ENCODE measurements at regions not wholly inside any gene's neighbourhood (a gene's known extent, or its start where the extent isn't known, plus 50 kb on each side); places are given as distances from the start of the nearest gene placed in this dataset.

DNA sequence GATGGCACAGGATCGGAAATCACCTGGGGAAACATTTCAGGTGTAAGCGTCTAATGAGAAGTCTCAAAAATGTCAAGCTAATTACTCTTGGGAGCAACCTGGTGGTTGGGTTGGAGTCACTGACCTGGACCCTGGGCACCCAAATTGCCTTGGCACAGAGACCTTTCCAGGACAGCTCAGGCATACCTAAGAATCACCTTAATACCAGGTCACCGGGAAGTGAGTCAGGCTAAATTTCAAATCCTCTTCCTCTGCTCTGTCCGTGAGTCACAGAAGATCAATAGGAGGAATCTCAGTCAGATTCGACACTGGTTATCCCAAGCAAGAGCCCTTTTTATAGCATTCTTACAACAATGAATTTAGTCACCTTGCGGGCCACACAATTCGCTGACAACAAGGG, 179.6 kb upstream of the CAMK1G start:
- DNase-seq (ENCODE audit: low spot score), result no peak

DNA sequence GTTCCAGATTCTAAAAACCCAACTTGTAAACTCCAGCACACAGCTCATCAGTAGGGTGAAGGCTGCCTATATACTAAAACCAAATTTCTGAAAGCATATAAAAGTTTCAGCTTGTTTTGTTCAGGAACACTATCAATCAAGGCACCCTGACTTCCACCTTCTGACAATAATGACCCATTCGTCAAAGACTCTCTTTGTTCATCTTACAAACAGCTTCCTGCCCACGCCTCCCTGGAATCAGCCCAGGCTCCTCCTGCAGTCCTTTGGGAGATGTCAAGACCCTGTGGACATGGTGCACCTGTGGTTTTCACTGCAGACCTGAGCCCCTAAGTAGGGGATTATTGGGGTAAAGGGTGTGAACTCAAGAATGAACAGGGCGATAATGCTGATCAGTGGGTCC, 178.9 kb upstream of the CAMK1G start:
- DNase-seq (ENCODE audit: low spot score), result no peak

DNA sequence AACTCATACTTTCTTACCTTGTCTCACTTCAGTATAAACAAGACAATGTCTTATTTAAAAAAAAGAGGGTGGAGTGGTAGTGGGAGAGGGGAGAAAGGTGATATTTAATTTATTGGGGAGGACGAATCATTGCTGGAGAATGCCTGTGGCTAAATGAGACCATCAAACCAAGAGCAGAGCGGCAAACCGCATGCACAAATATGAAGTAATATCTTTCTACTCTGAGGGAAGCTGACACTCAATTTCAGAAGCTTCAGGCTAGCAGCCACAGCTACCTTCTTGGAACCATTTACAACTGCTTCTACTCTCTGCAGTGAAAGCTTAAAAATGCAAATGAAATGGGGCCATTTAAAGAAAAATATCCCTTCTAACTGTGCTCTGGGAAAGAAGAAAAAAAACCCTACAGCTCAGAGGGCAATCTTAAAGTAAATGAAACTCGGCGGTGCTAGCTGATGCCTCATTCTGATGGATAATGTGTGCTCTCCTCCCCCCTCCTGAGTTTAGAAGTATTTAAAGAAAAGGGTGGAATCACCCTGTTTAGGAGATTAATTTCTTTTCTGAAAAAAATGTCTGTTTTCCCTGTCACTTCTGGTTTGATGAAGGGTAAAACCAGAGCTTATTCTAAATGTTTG, 178.2 kb upstream of the CAMK1G start:
- DNase-seq (ENCODE audit: low spot score), result no peak

DNA sequence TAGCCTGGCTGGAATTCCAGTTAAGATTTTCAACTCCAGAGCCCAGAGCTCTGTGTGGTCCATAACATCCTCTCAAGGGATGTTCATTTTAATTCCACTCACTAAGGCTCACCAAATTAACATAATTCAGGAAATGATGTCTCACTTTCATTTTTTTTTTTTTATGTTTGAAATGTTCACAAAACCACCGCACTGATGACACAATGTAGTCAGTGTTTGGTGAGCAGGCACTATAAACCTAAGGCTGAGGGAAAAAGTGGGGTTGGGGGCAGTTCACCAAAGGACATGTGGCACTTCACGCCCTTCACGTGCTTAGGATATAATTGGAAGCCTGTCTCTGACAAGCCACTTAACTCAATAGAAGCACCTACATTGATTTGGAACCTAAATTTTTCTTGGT, 177.3 kb upstream of the CAMK1G start:
- no peak for DNase-seq (ENCODE audit: low spot score)

DNA sequence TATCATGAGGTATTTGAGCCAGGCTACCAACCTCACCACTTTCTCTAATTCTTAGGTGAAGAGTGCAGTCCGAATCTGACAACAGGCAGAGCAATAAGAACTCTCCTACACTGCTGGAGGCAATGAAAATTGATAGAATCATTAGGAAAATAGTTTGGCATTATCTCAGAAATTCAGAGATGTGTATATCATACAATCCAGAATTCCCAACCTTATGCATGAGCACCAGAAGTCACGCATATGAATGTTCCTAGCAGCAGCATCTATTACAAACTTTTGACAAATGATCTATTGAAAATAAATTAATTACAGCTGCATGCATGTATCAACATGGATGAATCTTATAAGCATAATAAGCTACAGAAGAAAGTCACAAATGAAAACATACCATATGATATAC, 176.9 kb upstream of the CAMK1G start:
- no peak for DNase-seq (ENCODE audit: low spot score)

DNA sequence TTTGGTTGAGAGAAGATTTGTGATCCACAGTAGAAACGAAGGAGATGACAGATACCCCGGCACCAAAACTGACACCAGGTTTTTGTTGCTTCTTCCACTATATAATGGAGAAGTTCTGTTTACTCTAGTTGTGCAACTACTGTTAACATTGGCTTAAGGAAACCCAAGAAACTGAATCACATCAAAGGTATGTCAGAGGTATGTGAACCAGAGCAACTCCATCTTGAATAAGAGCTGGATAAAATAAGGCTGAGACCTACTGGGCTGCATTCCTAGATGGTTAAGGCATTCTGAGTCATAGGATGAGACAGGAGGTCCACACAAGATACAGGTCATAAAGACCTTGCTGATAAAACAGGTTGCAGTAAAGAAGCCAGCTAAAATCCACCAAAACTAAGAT, 173.7 kb upstream of the CAMK1G start:
- DNase-seq (ENCODE audit: low spot score), result no peak

DNA sequence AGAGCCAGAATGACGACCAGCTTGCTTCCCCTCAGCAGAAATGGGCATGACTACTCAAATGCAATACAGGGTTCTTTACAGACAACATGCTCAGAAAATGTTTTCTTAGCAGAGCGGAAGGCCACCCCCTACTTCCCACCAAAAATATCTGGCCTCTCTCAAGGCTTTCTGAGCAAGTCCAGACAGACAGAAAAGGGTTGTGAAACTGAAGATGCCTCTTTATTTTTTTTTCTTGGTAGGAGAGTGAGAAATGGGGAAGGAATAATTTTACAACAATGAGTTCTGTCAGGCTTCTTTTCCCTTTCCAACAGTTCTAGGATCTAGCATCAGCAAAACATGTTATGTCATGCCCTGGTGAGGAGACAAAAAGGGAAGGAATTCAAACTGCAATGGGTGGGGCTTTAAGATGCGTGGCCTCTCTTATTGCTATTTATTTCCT, 172.0 kb upstream of the CAMK1G start:
- DNase-seq (ENCODE audit: low spot score), result no peak

DNA sequence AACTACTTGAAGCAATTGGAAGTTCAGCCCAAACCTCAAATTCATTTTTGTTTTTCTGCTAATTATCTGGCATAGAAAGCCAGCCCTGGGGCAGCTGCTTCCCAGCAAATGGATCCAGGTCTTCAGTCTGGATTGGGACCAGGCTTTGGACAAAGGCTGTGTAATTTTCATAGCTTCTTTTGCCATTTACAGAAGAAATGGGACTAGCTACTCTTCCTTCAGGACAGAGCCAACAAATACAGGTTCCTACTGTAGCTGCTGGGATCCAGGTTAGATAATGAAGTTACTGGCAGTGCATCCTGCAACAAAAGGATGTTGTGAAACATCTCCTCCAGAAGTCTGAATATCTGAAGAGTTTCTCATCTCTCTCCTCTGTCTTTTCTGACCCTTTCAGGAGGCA, 171.5 kb upstream of the CAMK1G start:
- DNase-seq (ENCODE audit: low spot score), result peak; percentile 36

DNA sequence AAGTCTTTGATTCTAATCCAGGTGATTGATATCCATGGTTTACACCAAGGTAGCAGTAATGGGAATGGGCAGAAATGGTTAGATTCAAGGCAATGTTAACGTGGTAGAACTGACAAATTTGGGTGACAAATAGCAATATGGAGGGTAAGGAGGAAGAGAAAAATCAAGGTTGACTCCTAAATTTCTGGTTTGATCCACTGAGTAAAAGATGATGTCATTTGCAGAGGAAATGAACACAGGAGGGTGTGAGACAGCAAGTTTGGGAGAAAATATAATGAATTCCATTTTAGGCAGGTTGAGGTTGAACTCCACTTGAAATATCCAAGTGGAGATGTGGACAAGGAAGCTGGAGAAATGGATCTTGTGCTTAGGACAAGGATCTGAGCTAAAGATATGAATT, 170.9 kb upstream of the CAMK1G start:
- DNase-seq (ENCODE audit: low spot score), result no peak

DNA sequence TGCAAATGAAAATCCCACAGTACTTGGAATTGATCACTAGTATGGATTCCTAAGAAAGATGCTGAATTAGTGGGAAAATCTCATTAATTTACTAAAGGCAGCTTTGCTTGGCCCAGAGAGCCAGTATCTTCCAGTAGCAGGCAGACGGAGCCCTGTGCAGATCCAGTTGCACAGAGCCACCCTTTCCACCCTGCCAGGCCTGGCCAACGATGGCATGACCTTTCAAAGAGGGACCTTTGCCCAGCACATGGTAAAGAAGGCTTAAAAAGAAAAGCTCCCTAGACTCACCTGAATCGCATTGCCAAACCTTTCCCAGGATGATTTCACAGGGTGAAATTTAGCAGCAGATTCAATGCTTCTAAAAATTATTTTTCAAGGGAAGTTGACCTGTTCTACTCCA, 170.5 kb upstream of the CAMK1G start:
- no peak for DNase-seq (ENCODE audit: low spot score)

DNA sequence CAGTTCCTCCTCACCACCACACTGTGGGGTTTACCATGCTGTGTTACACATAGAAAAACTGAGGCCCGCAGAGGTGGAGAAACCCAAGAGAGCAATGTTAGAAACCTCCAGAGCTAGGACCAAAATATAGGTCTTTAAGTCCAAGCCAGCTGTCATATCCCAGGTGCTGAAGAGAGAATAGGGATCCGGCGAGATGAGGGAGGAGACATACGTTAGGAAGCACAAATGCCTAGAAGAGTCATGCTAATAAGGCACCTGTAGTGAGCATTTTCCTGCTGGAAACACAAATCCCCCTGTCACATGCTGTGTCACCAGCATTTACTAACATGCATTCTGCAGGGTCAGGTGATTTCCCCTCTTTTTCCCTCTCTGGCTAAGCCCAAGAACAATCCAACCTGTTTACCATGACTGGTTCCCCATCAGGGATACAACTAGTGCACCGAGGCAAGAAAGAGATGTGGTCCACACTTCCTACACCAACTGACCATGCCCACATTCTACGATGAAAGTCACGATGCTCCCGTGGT, 168.6 kb upstream of the CAMK1G start:
- DNase-seq (ENCODE audit: low spot score), result no peak

DNA sequence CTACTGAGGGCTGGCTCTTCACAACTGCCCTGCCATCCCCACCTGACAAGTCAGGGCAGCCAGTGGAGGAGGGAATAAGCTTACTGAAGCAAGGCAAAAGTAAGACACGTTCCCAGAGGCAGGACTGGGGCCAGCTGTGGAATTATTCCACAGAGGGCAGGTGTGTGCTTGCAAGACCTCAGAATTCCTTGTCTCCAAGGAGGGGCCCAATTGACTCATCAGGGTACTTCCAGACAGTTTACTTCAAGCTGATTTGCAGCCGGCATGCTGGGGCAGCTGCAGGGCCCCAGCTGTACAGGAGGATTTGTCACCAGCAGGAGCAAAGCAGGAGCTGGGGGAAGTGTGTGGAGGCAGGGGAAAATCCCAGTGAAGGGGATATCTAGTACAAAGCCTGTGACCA, 167.5 kb upstream of the CAMK1G start:
- no peak for DNase-seq (ENCODE audit: low spot score)

DNA sequence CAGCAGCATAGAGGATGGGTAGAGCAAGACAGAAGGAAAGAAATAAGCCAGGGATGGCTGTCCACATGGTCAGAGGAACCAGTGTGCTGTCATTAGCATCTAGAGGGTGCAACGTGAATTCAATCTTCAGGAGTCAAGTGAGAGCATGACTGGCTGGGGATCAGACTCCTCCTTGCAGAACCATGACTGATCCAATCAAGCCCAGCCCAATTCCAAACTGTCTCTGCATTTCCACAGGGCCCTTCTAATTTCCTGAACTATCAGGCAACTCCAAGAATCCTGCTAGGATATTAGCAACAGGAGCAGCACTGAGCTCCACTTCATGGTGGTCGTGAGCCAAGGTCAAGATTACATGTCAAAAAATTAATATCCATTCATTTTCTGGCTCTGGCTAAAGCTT, 166.8 kb upstream of the CAMK1G start:
- no peak for DNase-seq (ENCODE audit: low spot score)

DNA sequence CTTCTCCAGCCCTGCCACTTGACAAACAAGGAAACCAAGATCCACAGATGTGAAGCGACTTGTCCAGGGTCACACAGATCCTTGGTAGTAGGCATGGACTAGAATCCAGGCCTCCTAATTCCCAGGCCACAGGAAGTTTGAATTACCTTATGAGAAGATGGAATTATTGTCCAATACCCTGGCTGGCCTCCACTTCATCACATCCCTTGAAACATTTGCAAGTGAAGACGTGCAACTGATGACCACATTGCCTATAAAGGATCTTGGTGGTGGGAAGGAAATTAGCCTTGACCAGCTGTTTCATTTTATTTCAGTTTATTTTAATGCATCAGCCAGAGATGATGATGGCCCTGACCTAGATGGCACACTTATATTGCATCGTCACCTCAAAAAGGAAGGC, 165.8 kb upstream of the CAMK1G start:
- no peak for DNase-seq (ENCODE audit: low spot score)

DNA sequence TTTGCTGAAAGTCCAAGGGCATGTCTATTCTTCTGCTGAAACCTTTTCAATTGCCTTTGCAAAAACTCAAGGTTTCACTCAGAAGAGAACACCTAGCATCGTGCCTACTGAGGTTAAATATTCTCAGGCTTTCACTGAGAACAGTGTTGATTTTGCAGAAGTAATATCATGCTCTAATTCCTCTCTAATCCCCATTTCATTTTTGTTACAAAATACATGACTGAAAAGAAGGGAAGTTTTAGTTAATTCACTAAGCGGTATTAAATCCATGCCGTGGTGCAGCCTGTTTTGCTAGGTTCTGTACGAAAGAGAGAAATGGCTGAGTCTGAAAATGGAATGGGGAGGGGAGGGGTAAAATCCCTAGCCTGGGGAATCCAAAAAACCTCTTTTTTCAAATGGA, 163.2 kb upstream of the CAMK1G start:
- DNase-seq (ENCODE audit: low spot score), result no peak

DNA sequence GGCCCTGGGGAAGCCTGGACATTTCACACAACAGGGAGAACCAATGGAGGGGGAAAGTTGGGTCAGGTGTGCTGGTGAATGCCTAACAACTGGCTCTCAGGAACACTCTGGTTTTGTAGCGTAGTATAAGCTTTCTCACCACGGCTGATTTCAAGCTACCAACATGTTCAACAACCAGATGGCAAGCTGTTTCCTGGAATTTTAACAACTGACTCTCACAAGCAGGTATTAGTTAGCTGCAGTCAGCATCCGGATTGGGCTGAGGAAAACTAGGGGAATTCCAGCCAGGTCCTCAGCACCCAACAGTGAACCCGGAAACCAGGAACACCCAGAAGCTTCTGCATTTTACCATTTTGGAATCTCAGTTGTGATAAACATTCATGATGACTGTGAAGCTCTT, 162.3 kb upstream of the CAMK1G start:
- DNase-seq (ENCODE audit: low spot score), result peak; percentile 72

DNA sequence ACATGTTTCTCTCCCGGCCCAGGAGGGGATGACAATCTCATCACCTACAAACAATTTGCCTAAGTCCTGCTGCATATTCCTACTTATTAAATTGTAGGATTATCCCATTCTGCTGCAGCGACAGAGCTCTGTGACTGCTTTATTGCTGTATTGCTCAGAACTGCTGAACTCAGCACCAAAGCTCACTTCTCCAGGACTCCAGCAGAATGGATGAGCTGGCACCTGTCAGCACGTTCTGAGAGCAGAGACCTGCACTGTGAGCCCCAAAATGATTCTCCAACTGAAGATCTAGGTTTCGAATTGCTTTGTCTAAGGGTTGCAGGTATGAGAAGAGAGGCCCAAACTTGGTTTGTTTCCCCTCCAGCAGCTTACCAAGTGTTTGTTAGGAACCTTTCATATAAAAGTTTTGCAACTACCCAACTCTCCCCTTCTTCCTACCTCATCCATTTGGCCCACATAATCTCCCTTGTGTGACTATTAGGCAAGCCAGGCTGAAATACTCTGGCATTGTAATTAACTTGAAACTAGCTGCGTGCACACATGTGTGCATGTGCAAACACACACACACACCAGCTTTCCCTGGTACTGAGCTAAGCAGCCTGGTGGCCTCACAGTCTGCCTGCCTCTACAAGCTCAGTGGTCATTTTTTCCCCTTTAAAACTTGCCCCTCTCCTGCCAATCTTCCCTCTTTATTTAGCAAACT, 161.4 kb upstream of the CAMK1G start:
- no peak for DNase-seq (ENCODE audit: low spot score)

DNA sequence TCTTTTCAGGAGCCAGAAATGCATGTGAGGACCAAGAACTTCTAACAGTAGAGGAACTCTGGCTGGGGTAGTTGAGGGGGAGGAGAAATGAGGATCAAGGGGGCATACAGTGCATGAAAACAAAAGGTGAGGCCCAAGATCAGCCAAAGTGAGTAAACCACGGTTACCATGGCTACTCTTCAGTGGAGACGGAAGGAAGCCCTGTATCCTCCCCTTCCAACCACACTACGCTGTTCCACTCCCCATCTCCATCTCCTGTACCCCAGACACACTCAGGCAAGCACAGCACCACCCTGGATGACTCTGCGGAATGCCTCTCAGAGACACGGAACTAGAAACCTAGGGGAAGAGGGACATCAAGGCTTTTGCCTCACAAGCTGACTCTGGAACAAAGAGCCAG, 157.6 kb upstream of the CAMK1G start:
- DNase-seq (ENCODE audit: low spot score), result no peak

DNA sequence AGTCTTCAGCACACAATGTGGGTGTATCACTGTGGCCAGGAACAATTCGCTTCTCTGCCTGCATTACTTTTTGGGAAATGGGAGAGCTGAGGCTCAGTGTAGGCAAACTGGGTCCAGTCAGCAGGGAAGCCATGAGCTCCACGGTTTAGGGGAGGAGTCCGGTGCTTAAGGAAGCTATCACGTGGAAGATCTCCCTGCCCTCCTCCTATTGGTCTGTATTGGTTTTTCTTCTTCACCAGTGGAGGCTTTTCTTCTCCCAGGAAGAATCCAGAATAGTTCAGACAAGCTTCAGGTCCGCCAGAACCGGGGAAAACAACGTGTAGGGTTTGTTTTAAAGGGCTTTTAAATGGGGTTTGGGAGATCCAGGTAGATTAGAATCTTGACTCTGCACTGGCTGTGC, 156.2 kb upstream of the CAMK1G start:
- no peak for DNase-seq (ENCODE audit: low spot score)

DNA sequence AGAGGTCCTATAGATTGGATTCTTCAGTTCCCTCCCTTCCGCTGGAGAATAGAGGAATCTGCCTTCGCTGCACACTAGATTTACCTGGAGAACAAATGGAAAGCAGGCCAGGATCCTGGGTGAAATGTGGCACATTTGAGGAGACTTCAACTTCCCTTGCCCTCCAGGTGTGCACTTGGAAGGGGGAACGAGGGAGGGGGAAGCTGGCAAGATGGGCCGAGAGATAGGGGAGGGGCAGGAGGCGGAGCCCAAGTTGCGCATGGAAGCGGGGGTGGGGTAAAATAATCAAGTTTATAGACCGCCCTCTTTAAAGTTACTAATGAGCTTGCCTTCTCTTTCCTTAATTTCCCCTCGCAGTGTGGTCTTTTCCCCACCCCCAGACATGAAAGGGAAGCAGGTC, 155.7 kb upstream of the CAMK1G start:
- no peak for DNase-seq (ENCODE audit: low spot score)

DNA sequence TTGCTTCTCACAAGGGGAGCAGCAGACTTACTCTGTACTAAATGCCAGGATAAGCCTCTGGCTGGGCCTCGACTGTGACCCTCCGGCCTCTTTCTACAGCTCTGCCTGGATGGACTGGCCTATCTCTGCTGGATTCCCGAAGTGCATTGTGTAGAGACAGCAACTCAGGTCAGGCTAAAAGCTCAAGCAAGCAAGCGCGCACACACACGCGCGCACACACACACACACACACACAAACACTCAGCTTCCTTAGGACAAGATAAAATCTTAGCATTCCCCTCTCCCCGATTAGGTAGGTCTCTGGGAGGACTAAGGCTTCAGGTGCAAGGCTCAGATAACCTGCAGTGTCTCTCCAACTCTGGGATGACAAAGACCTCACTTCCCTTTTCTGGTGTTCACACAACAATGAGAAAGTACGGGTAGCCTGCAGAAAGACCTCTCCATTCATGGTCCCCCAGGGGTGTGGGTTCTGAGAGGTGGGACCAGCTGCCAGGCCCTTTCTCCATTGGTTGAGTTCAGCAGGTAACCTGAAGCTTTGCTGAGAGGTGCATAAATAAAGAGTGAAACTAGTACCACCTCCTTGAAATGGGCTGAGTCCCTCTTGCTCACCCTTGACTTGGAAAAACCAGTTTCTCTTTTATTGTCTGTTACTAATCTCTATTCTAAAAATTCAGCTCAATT, 155.1 kb upstream of the CAMK1G start:
- no peak for DNase-seq (ENCODE audit: low spot score)

DNA sequence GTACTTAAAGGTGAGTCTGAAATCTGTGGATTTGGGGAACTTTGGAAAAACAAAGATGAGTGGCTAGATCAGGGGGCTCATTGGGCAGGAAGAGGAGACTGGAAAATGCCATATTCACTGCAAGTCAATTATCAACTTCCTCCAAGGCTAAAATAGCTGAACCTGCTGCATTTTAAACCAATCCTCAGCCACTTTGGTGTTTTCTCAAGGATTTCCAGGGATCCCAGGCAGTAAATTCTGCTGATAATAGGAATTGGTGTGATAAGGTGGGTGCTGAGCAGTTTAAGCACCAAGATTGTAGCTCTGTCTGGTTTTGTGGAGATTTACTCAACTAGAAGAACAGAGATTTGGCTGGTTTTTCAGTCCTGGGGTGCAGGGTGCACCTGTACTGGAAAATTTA, 153.9 kb upstream of the CAMK1G start:
- DNase-seq (ENCODE audit: low spot score), result peak; percentile 6

DNA sequence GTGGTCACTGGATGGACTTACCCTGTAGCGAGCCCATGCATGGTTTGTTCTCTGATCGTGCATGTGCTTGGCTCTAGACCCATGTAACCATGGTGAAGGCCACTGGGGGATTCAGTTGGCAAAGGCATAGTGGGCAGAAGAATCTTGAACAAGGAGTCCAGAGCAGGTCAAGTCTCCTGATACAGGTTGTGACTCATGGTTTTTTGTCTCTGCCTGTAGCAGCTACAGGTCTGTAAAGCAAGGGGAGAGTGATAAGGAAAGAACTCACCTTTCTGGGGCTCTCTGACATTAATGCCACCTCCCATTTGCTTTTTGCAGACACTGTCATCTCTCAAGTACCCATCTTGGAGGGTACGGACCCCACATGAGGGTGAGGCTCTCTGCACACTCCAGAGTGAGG, 153.4 kb upstream of the CAMK1G start:
- DNase-seq (ENCODE audit: low spot score), result peak; percentile 14
